HG03571 (cell line): ENCODE measurements at regions not wholly inside any gene's neighbourhood (a gene's known extent, or its start where the extent isn't known, plus 50 kb on each side); places are given as distances from the start of the nearest gene placed in this dataset.
"Not testable (repeated sequence)": the region's sequence is repeated elsewhere in the genome, so short reads cannot be mapped to it uniquely, and the experiment has no call there.

ENCODE experiments used
- ATAC-seq: cut with Tn5 transposase; IDR thresholded peaks from one replicate; pipeline ENCODE4 v1.9.1; 2021; ENCODE audit not compliant: unreplicated experiment

DNA sequence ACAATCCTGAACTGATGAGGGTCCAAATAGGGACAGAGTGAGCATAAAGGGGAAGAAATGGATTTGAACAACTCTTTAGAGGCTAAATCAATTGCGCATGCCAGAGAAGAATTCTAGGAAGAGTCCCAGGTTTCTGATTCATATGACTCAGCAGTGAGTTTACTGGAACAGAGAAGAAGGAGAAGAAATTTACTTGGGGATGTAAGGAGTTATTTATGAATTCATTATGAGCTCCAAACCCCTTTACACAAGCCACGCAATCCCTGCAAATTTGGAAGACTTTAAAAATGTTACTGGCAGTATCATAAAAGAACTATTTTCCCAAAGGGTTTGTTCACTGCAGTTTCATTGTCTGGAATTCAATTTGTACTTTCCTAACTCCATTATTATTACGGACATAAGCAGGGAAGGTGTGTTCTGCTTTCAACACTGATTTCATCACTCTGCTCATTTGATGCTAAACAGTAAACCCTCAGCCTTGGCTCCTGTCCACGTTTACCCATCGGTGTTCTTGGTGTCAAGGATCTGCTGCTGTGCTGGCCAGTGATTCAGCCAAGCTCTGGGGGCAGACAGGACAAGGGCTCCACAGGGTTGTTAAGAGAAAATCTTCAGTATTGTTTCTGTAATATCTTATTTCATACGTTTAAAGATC, 273.7 kb downstream of the HNRNPD start:
- ATAC-seq, result no peak

DNA sequence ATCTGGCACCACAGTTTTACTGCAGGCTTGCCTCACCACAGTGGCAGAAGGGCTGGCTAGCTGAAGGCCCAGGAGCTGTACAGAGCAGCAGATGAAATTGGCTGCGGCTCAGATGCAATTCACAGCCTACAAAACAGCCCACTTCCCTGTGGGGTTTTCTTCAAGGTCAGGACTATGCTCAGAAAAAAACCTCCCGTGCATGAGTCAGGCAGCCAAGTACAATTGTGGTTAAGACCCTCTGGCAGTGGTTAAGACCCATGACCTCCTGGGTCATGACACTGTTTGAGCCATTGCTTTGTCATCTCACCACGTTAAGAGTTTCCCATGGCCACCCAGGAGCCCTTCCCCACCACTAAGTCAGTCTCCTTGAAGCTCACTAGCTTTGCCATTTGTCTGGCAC, 276.3 kb downstream of the HNRNPD start:
- ATAC-seq, result no peak

DNA sequence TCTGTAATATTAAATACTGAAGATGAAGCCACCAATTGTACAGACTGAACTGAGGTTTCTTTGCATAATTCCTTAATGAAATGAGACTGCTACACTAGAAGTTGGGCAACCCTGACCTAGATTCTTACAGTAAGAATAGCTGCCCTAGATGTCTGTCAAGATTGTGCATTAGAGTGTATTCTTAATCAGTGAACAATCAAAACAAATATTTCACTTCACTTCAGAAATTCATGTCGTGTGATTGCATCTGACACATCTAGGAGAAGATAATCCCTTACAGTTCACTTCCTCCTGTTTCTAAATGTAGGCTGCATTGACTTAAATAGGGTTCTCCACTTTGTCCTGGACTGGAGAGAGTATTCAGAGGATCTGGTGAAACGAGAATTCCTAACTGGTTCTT, 283.1 kb downstream of the HNRNPD start:
- no peak for ATAC-seq

DNA sequence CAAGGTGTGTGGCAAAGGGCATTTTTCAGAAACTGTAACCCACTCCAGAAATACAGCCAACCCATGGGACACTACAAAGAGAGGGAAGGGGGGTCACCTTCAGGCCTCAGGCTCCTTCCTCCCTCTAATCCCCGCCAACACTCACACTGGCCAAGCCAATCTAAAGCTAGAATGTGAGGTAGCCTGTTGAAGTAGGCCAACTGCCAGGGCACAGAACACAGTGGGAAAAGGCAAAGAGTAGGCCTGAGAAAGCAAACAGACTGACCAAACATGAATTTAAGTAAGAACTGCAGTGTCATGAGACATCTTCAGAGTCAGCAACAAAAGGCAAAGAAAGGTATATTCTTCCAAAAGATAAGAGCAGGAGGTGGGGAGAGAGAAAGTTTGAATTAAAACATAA, 289.0 kb downstream of the HNRNPD start:
- no peak for ATAC-seq

DNA sequence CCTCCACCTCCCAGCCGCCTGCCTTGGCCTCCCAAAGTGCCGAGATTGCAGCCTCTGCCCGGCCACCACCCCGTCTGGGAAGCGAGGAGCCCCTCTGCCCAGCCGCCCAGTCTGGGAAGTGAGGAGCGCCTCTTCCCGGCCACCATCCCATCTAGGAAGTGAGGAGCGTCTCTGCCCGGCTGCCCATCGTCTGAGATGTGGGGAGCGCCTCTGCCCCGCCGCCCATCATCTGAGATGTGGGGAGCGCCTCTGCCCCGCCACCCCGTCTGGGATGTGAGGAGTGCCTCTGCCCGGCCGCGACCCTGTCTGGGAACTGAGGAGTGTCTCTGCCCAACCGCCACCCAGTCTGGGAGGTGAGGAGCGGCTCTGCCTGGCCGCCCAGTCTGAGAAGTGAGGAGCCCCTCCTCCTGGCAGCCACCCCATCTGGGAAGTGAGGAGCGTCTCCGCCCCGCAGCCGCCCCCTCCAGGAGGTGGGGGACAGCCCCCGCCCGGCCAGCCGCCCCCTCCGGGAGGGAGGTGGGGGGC, 296.3 kb downstream of the HNRNPD start:
- not testable (repeated sequence) for ATAC-seq

DNA sequence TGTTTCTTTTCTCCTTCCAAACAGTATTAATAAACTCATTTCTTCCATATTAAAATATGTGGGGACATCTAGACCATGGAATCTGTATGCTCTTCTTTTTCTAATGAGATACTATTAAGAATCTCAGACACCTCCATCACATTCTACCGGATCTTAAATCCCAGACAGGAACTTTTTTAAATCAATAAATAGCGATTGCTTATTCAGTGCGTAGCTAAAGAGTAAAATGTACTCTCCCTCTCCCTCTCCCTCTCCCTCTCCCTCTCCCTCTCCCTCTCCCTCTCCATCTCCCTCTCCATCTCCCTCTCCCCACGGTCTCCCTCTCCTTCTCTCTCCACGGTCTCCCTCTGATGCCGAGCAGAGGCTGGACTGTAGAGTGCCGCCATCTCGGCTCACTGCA, 297.0 kb downstream of the HNRNPD start:
- no peak for ATAC-seq

DNA sequence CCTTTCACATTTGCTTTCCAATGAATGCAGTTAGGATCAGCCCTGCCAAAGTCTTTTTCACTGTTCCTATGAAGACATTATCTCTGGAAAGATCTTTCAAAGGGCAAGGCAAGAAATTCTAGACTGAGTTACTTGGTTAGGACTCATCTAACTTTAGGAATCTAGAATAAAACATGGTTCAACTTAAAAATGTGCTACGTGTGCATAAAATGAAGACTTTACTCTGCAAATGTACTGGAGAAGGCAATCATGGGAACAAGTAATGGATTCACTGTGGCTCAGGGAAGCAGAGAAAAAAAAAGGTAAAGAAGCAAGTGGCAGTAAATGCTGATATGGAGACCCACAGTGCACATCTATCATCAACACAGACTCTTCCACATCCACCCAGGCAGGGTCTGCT, 297.4 kb downstream of the HNRNPD start:
- ATAC-seq, result no peak

DNA sequence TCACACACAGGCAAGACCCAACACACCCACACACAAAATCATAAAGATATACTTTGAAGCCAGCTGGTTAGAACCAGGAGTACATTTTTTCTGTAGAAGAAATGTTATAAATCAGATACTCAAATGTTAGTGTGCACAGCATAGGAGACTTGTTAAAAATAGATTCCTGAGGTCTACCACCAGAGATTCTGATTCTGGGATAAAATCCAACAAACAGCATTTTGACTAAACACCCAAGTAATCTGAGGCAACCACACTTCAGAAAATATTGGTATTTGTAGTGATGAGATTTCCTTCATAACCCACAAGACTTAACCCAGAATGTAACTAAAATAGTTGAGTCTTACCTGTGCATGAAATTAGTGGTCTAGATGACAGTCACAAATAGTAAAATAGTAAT, 301.8 kb downstream of the HNRNPD start:
- no peak for ATAC-seq

DNA sequence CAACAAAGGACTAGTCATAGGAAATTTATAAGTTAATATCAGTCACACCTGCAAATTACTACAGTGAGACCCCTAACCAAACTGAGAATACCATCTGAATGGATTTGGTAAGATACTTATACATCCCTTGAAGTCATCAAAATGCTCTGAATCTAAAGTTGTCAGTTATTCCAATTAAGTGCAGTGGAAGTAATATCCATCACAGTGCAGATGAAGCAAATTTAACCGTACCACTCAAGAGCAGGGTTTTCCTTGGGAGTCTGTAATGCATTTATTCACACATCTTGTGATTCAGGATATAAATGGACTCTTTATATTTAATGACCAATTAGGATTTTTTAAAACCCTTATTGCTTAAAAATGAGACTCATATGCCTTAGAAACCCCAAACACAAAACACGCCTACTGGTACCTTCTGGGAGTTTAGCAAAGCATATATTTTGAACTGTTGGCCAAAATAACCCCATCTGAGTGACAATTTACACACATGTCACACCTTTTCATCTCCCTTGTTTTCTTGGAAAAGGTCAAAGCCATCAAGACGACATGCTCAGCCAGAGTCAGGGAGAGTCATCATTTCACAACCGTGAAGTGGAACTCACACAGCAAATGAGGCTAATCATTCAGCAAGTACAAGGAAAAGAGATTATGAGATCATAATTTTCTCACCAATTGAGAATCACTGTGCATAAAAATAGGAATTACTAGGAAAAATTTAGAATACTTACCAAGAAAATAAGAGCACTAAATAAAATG, 303.7 kb downstream of the HNRNPD start:
- ATAC-seq, result no peak

DNA sequence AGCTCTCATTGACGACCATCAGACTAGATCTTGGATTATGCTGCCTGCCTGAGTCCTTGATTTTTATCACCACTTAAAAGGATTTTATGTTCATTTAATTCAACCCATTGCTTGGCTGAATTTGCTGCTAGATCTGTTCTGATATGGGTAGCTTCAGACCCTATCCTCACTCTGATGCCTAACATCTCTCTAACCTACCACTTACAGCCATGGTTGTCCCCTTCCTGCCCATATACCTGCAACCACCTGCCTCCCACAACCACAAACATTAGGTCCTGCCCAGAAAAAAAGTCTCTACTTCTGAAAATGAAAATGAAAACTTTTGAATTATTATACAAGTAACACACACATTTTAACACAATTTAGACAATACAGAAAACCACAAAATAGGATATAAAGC, 310.8 kb downstream of the HNRNPD start:
- ATAC-seq, result no peak

DNA sequence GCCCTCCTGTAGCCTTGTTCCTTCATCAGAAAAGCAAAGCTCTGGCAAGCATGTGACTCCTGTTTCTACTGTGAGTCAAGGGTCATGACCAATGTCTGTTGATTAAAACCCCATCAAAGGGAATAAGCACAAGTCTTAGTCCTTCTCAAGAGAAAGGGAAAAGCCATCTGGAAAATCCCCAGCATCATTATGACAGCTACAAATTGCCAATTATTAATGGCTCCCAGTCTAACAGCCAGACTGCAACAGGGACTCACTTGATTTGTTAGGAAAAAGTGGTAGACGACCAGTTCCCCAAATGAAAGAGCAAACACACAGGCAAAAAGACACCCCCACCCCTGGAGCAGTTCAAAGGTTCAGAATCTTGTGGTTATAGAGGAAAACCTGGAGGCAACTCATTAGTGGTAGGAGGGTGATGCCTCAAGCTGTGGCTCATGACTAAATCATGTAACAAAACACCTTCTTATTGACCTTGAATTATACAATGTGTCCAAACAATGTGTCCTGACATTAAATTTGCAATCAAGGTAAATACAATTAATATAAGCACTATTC, 315.7 kb downstream of the HNRNPD start:
- no peak for ATAC-seq

DNA sequence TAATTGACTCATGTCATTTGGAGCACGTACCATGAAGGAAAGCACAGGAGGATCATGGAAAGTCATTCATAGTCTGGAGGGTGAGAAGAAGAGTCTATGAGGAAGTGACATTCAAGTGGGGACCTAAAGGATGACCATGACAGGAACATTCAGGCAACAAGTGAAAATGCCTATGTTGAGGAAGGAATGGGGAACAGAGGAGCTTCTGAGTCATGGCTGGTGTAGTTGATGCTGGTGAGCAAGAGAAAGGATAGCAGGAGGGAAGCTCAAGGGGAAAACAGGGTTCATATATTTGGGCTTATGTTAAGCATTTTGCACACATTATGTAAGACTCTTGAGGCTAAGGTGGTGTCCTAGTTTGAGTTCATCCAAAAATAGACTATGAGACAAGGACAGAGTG, 318.6 kb downstream of the HNRNPD start:
- no peak for ATAC-seq

DNA sequence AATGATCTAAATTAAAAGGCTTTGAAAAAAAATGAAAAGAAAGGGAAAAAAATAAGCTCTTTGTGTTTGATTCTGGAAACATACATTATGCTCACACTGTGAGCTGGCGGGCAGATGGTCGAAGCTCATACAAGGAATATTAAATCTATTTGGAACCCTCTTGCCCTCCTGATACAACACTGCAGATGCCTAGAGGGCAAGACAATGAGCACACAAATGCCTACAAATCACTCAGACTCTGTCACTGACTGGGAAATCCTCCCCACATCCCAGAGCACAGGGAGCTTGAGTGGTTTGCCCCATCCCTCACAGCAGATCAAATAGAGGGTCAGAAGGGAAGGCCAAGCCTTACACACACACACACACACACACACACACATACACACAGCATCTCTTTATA, 320.4 kb downstream of the HNRNPD start:
- ATAC-seq, result no peak

DNA sequence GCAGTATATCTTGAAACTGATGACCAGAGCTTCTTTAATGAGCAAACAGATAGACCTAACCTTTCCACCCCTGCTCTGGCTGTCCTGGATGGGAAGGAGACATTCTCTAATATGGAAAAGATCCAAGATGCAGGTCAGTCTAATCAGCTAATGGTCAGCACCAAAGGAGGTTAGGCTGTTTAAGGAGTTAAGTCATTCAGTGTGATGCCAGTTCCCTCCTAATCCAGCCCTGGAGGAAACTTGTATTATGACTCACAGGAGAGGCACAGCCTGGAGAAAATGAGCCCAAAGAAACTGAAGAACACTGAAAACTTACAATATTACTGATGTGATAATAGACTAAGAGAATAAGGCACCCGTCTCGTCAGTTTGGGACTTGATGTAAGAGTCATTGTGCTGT, 323.0 kb downstream of the HNRNPD start:
- ATAC-seq, result no peak

DNA sequence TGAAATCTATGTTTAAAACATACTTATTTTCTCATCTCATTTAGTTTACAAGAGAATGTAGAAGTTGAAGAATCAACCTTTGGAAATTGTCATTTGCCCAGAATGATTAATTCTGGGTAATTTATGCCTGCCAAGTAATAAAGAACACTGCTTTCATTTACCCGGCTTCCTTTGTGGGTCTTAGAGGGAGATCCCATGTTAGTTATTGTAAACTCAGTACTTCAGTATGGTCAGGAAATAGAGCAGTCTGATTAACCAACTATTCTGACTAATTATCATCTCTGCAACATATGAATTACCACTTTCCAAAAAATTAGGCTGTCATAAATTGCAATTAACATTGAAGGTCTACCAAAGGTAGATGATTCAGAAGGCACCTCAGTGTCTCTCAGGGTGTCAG, 324.5 kb downstream of the HNRNPD start:
- ATAC-seq, result no peak

DNA sequence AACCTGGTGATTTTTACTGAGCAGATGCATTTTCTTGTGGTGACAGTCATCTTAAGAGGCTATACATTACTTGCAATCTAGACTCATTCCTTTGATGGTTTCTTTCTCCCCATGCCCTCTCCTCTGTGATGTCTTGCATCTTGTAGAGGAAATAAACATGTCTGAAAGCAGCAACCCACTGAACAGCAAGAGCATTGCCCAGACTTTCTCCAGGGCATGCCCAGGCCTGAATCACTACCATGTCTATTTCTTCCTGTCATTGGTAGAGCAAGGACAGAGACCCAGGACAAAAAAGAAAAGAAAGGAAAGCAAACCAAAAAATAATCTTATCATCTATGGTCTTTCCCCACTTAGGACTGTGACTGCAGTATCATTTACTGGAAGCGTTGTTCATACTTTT, 326.1 kb downstream of the HNRNPD start:
- ATAC-seq, result no peak

DNA sequence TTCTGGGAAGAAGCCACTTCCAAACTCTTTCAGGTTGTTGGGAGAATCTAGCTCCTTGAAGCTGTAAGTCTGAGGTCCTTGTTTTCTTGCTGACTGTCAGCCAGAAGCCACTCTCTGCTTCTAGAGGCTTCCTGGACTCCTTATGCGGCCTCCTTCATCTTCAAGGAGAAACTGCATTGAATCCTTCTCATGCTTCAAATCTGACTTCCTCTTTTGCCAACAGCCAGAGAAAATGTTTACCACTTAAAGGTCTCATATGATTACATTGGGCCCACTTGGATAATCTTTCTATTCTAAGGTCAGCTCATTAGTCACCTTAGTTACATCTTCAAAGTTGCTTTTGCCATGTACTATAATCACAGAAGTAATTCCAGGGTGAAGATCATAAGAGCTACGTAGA, 327.0 kb downstream of the HNRNPD start:
- no peak for ATAC-seq

DNA sequence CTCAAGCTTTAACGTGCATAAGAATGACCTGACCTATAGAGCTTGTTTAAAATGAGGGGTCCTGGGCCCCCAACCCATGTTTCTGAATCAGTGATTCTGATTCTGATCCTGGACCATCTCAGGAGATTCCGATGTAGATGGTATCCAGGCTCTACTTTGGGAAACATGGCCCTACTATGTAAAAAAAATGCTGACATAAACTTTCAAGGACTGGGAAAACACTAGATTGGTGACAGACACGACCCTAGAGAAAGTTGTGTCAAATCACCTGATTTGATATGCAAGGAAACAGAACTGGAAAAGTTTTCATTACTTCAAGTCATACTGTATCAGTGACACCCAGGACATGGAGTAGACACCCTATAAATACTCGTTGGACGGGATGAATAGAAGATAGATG, 328.5 kb downstream of the HNRNPD start:
- no peak for ATAC-seq

DNA sequence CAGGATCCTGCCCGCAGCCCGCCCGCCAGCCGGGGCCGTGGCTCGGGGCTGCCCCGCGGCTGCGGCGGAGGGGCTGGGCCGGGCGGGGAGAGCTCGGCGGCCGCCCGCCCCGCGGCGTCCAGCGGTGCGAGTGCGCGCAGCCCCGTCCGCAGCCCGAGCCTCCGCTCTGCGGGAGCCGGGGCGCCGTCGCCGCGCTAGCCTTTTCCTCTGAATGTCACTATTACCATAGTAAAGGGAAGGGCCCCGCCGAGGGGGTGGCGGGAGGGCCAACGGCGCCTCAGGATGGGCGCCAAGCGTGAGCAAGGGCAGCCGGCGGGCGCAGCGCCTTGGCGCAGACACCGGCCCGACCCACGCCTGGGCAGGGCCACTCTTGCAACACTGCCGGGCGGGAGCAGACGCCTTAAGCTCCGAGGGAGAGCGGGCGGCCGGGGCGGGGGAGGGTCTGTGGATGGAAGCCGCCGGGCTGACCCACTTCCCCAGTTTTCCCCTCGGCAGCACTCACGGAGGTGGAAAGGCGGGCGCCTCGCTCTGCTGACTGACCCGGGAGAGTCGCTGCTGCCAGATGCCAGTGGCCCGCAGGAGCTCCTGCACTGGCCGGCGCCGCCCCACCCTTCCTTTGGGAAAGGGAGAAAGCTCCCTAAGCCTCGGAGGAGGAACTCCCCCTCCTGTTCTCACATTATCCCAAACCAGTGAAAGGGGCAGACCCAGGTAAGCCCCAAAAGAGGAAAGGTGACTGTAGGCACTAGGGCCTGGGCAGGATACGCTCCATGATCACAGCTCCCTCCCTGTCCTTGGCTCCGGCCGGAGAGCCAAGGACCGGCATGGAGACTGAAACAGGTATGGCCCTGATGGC, 329.4 kb downstream of the HNRNPD start:
- ATAC-seq, result no peak

DNA sequence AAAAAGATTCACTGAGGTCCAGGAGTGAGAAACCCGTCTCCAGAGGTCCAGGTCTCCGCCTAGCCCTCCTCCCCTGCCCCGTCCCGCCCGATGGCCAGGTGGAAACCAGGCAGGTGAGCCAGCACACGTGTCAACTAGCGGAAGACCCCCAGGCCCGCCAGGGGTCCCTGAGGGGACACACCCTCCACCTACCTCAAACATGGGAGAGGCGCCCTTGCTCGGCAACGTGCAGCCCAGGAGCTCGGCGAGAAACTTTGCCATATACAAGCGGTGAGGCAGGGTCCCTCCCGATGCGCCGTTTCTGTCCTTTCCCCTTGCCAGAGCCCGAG, 330.0 kb downstream of the HNRNPD start:
- no peak for ATAC-seq

DNA sequence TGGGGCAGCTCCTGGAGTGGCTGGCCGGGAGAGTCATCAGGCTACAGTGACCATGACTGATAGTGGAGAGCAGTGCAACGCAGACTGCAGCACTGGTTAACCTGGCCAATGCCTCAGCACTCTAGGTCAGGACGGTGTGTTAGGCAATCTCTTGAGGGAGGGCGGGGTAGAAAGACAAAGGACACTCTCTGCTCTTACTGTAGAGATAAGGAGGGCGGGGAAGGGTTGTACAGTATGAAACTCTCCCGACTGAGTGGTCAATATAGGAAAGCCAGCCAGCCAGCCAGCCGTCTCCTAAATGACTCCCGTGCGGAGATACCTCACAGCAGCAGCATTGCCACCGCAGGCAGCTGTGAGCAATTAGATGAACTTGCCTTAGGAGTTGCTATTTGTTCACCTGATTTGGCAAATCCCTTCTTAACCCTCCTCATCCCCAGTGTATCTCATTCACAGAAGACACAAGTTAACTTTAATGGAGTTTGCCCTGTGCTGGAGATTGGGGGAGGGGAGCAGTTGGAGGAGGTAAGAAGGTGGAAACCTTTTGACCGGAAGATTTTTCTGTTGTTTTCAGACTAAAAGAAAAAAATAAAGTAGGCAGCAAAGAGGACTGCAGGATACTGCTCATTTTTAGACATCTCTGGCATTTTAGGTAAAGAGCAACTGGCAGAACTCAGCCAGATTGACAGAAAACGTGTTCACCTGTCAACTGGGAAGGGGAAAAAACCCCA, 330.5 kb downstream of the HNRNPD start:
- no peak for ATAC-seq
